ENCODE measurements at regions not wholly inside any gene's neighbourhood (a gene's known extent, or its start where the extent isn't known, plus 50 kb on each side); places are given as distances from the start of the nearest gene placed in this dataset.

DNA sequence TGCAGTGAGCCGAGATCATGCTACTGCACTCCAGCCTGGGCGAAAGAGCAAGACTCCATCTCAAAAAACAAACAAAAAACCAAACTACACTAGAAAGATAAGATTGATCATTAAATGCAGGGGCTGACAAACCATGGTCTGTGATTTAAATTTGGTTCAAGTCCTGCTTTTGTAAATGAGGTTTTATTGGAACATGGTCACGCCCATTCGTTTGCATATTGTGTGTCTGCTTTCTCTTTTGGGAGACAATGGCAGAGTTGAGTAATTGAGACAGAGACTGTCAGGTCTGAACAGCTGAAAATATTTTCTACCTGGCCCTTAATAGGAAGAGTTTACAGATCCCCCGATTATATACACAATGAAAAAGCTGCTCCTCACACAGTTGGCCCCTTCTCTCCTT, 235.5 kb upstream of the EEF2KMT start (continued):
- TF ChIP-seq RAD21 (IDR thresholded peaks at IDR 0.05; ENCODE audit: low read depth) (no peak), FOSL1 (IDR thresholded peaks at IDR 0.05; ENCODE audit: low read depth) (no peak)
- TF ChIP-seq, protein P1, sequence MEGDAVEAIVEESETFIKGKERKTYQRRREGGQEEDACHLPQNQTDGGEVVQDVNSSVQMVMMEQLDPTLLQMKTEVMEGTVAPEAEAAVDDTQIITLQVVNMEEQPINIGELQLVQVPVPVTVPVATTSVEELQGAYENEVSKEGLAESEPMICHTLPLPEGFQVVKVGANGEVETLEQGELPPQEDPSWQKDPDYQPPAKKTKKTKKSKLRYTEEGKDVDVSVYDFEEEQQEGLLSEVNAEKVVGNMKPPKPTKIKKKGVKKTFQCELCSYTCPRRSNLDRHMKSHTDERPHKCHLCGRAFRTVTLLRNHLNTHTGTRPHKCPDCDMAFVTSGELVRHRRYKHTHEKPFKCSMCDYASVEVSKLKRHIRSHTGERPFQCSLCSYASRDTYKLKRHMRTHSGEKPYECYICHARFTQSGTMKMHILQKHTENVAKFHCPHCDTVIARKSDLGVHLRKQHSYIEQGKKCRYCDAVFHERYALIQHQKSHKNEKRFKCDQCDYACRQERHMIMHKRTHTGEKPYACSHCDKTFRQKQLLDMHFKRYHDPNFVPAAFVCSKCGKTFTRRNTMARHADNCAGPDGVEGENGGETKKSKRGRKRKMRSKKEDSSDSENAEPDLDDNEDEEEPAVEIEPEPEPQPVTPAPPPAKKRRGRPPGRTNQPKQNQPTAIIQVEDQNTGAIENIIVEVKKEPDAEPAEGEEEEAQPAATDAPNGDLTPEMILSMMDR (IDR thresholded peaks at IDR 0.05 in 2 of 3, conservative IDR thresholded peaks at IDR 0.05 in 1 of 3; ENCODE audit: borderline replicate concordance in 1 of 3, insufficient read depth in 1 of 3, low read depth in 2 of 3, low read length in 2 of 3) = no peak

DNA sequence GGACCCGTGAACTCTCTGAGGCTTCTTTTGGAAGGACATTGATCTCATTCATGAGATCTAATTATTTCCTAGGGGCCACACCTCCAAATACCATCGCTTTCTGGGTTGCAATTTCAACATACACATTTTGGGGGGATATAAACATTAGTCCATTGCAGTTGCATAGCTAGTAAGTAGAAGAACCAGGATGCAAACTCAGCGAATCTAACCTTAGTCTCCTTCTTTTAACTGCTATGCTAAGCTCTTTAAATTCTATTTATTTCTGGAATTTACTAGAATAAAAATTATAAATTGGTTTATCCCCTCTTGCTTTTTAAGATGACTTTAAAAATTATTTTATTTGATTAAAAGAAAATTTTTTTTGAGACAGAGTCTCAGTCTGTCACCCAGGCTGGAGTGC, 232.5 kb upstream of the EEF2KMT start:
- H3K4me2 ChIP-seq (ENCODE audit: low read length) = no peak overlapping the region
- H3K79me2 ChIP-seq (ENCODE audit: insufficient read depth, low read length) = no peaks in the 10 kb centered on the region
- no peaks in the 10 kb centered on the region for H3K9me2 ChIP-seq (ENCODE audit: insufficient read depth)
- no peak overlapping the region for H2AFZ ChIP-seq (ENCODE audit: low read depth, low read length, poor library complexity, severe bottlenecking)
- no peak overlapping the region for H3K9ac ChIP-seq (ENCODE audit: low read length)
- H3K9me3 ChIP-seq (ENCODE audit: control insufficient read depth in 1 of 2, insufficient read depth in 1 of 2, low read depth in 1 of 2, low read length in 2 of 2) = no peaks in the 10 kb centered on the region
- ChIA-PET RAD21 (ENCODE audit: low non-redundant PET in 1 of 2, low total read pairs in 2 of 2, uncharacterized antibody in 2 of 2, unreplicated experiment in 2 of 2) (no interaction called here), CTCF (no interaction called here), POLR2A (no interaction called here)
- DNase-seq (ENCODE audit: low read depth, low spot score) = no peak
- no peaks in the 10 kb centered on the region for H3K36me3 ChIP-seq (ENCODE audit: control insufficient read depth in 1 of 2, insufficient read depth in 2 of 2, low read length in 2 of 2)
- intact Hi-C loops (cut with micrococcal nuclease) = no loop called here
- TF ChIP-seq JUND (IDR thresholded peaks at IDR 0.05) = no peak
- TF ChIP-seq SP1 (IDR thresholded peaks at IDR 0.05; ENCODE audit: low read depth) = no peak
- no peak for TF ChIP-seq POLR2A (IDR thresholded peaks at IDR 0.05; ENCODE audit: borderline replicate concordance, extremely low read depth, insufficient read depth, insufficient read length)
- no peaks in the 10 kb centered on the region for H3K4me1 ChIP-seq (ENCODE audit: control insufficient read depth in 1 of 2, insufficient read depth in 2 of 2, low read length in 2 of 2)
- H4K20me1 ChIP-seq (ENCODE audit: insufficient read depth) = no peaks in the 10 kb centered on the region
- H3K4me3 ChIP-seq (replicated peaks in 1 of 2; ENCODE audit: low read depth in 1 of 2, low read length in 2 of 2) = no peak overlapping the region
- no TSS peak for BruUV-seq (replicated peaks)
- peaks cover 15% of the 10 kb centered on the region for H3K27me3 ChIP-seq (ENCODE audit: insufficient read depth, low read length)
- H3K27ac ChIP-seq (ENCODE audit: low read depth, low read length) = no peak overlapping the region
- no peak for ATAC-seq

DNA sequence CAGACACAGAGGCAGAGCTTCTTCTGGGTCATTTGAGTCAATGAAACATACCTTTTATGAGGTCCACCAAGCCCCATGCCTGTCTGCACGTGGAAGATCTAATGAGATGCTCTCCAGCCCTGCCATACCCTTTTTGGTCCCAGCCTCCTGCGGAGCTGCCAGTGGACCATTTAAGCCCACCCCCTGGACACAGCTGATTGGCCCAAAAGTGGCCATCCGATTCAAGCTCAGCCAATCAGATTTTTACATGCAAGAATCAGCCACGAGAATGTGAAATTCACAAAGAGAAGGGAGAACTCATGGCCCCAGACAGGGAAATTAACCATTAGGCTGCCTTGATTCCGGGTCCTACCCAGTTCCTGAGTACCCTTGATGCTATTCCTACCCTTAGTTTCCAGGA, 231.0 kb upstream of the EEF2KMT start:
- TF ChIP-seq SRF (IDR thresholded peaks at IDR 0.05; ENCODE audit: low read depth) (no peak), TCF7L2 (IDR thresholded peaks at IDR 0.05; ENCODE audit: borderline replicate concordance, extremely low read depth, insufficient read depth, insufficient read length) (no peak)
- TF ChIP-seq, protein P2, sequence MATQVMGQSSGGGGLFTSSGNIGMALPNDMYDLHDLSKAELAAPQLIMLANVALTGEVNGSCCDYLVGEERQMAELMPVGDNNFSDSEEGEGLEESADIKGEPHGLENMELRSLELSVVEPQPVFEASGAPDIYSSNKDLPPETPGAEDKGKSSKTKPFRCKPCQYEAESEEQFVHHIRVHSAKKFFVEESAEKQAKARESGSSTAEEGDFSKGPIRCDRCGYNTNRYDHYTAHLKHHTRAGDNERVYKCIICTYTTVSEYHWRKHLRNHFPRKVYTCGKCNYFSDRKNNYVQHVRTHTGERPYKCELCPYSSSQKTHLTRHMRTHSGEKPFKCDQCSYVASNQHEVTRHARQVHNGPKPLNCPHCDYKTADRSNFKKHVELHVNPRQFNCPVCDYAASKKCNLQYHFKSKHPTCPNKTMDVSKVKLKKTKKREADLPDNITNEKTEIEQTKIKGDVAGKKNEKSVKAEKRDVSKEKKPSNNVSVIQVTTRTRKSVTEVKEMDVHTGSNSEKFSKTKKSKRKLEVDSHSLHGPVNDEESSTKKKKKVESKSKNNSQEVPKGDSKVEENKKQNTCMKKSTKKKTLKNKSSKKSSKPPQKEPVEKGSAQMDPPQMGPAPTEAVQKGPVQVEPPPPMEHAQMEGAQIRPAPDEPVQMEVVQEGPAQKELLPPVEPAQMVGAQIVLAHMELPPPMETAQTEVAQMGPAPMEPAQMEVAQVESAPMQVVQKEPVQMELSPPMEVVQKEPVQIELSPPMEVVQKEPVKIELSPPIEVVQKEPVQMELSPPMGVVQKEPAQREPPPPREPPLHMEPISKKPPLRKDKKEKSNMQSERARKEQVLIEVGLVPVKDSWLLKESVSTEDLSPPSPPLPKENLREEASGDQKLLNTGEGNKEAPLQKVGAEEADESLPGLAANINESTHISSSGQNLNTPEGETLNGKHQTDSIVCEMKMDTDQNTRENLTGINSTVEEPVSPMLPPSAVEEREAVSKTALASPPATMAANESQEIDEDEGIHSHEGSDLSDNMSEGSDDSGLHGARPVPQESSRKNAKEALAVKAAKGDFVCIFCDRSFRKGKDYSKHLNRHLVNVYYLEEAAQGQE (IDR thresholded peaks at IDR 0.05; ENCODE audit: low read depth) = no peak
- no peaks in the 10 kb centered on the region for H4K20me1 ChIP-seq (ENCODE audit: insufficient read depth)
- no peaks in the 10 kb centered on the region for H3K9me3 ChIP-seq (ENCODE audit: control insufficient read depth in 1 of 2, insufficient read depth in 1 of 2, low read depth in 1 of 2, low read length in 2 of 2)
- no TSS peak for BruUV-seq (replicated peaks)
- H3K9me2 ChIP-seq (ENCODE audit: insufficient read depth) = no peaks in the 10 kb centered on the region
- ATAC-seq (no peak), DNase-seq (ENCODE audit: low read depth, low spot score) (no peak)
- no peak overlapping the region for H3K27ac ChIP-seq (ENCODE audit: low read depth, low read length)
- ChIA-PET POLR2A (no interaction called here), RAD21 (ENCODE audit: low non-redundant PET in 1 of 2, low total read pairs in 2 of 2, uncharacterized antibody in 2 of 2, unreplicated experiment in 2 of 2) (no interaction called here), CTCF (no interaction called here)
- H3K9ac ChIP-seq (ENCODE audit: low read length) = no peak overlapping the region
- H3K36me3 ChIP-seq (ENCODE audit: control insufficient read depth in 1 of 2, insufficient read depth in 2 of 2, low read length in 2 of 2) = no peaks in the 10 kb centered on the region
- H3K27me3 ChIP-seq (ENCODE audit: insufficient read depth, low read length) = peaks cover 9% of the 10 kb centered on the region; the same call in 1 of the 2 replicates
- H2AFZ ChIP-seq (ENCODE audit: low read depth, low read length, poor library complexity, severe bottlenecking) = no peak overlapping the region
- no peak overlapping the region for H3K4me3 ChIP-seq (replicated peaks in 1 of 2; ENCODE audit: low read depth in 1 of 2, low read length in 2 of 2)
- H3K4me1 ChIP-seq (ENCODE audit: control insufficient read depth in 1 of 2, insufficient read depth in 2 of 2, low read length in 2 of 2) = no peaks in the 10 kb centered on the region
- H3K4me2 ChIP-seq (ENCODE audit: low read length) = no peak overlapping the region
- intact Hi-C loops (cut with micrococcal nuclease) = no loop called here
- no peaks in the 10 kb centered on the region for H3K79me2 ChIP-seq (ENCODE audit: insufficient read depth, low read length)
